Sciatic nerve (tissue), 2 donors: ENCODE measurements at regions not wholly inside any gene's neighbourhood (a gene's known extent, or its start where the extent isn't known, plus 50 kb on each side); places are given as distances from the start of the nearest gene placed in this dataset.

ENCODE experiments used
- ATAC-seq: fragments of 200-7000 bp; cut with Tn5 transposase; one replicate; pipeline ENCODE4 v1.9.1; 2020; ENCODE audit warnings: mild to moderate bottlenecking, moderate library complexity
- DNase-seq: peaks from one replicate; pipeline ENCODE4 v3.0.0-alpha.2; 2020; ENCODE audit warnings: low spot score
- intact Hi-C: fragments of 100-400 bp; cut with DNase I; formaldehyde crosslinking; loops from one replicate; pipeline ENCODE4 v1.14.2; 2022
- donor health status: DM: no; HTN: no; CAD: no.
- donor health status: DM: no; HTN: no; CAD: no.

DNA sequence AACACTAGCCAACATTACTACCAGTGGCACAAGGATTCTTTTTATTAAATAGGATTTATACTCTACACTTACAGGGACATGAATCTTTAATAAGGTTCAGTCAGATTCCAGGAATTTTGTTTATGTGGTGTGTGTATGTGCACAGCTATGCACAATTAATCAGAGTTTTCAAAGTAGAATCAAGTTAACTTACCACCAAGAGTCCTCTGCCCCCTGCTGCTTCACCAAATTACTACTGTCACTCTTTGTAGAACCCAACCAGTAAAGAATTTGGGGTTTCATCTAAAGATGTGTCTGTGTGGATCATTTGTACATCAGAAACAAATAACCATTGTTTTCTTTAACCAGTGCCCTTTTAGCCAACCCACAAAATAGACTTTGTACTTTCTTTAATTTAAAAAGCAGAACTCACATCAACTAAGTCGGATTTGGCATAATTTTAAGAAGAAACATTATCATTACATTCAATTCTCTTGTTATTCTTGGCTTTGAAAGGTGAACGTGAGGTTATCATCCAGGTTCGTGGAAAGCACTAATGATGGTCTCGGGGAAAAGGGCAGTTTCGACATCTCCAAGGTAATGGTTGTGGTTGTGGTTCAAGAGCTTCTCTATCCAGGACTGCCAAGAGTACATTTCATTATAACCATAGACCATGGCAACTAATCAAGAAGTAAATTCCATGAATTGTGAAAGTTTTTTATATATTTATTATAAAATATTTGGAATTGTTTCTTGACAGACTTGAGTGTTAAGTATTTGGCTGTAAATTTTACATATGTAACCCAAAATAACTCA, 514.3 kb upstream of the ID4 start:
- no peak for DNase-seq
- intact Hi-C loops = no loop called here

DNA sequence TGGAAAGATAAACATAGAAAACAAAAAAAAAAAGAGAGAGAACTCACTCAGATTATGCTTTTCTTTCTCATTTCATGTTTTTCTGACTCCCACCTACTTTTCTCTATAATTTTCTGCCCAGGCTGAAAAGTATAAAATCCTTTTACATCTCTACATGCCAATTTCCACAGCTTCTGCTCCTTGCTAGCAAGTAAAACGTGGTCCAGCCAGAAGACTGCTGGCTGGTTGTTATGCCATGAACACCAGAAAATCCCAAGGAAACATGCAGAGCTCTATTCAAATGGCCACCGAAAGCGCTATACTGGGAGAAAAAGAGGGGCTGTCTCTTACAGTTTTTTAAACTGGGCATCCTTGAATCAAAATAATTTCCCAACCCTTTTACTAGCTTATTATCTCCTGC, 512.8 kb upstream of the ID4 start:
- ATAC-seq = no peak
- intact Hi-C loops = no loop called here
- DNase-seq = no peak

More for the DNA sequence above, 514.3 kb upstream of the ID4 start:
- no peak for ATAC-seq

DNA sequence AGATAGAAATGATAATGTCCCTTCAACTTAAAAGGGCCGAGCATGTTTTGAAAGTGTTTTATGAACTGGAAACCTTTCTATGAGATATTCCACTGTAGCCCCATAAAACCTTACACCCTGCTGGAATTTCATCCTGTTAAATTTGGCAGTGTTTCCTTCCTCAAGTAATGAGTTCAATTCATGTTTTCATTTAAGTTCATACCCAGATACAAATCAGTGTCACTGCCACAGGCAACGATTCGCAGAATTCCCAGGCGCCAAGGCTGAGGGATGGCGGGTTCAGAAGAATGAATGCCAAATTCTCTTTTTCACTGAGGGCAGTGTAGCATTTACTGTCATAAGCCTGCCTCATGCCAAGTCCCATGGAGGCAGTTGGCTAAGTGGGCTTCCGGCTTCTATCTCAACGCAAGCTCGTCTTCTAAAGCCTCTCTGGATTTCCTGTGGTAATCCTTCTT, 511.8 kb upstream of the ID4 start:
- DNase-seq (peak; percentile 62), ATAC-seq (peak; percentile 67)

DNA sequence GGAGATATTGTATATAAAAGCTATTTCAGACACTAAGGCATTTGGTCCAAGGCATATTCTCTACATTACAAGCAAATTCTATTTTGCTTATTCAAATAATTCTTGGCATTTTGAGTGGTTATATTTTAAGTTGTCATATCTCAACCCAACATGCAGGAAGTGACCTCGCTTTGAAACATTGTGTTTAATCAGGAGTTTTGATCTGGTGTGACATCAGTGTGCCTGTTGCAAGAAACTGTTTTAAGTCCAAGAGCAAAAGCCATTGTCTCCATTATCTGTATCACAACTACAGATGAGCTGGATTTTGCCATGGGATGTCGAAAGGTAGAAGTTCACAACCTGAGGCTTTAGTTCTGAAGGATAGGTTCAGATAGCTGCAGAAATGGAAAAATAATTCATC, 509.9 kb upstream of the ID4 start:
- ATAC-seq = no peak
- DNase-seq = no peak
- intact Hi-C loops = no loop called here

More for the DNA sequence above, 511.8 kb upstream of the ID4 start:
- intact Hi-C loops = no loop called here

DNA sequence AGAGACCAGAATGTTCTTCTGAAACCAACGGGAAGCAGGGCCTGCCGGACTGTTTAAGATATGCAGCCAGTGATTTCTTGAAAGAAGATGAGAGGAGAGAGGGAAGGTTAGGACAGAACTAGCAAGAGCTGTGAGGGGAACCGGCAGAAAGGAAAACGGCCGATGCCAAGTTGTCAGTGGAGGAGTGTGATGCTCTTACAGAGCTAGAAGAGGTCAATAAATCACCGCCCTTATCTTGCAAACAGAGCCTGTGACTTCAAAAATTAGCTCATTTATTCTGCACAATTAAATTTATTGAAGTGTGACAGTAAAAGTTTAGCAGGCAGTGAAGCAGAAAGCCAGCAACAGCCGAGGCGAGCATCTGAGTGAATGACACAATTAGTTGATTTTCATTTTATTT, 509.5 kb upstream of the ID4 start:
- no peak for ATAC-seq
- intact Hi-C loops = no loop called here
- DNase-seq = no peak

DNA sequence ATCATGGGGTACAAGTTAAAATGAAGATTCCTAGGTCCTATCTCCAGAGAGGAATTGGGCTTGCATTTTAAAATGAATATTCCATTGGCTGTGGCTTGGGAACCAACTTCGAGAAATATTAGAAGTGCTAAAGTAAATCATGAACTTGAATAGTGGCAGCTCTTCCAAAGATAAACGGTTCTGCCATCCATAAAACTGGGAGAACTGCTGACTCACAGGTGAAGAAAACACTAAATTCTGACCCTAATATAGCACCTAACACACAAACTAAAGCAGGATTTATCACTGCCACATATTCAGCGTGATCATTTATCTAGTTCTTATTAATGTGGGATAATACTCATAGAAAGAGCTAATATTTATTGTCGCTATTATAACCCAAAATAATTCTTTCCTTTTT, 508.1 kb upstream of the ID4 start:
- intact Hi-C loops = no loop called here
- ATAC-seq (no peak), DNase-seq (no peak)

DNA sequence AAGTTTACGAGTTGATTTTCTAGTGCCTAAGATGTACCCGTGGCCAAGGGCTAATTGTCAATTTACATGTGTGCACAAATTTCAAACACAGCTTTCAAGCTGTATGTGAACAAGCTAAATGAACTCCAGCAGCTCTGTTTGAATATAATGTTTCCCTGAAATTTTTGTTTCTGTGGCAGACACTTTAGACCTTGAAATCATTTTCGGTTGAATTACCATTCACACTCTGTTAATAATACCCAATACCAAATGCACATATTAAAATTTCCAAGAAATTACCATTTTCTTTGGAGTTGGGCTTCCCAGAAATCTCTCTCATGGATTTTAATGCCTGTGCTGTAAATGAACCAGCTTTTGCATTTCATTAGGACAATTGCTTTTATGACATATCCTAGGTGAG, 506.1 kb upstream of the ID4 start:
- ATAC-seq = no peak
- intact Hi-C loops = no loop called here

DNA sequence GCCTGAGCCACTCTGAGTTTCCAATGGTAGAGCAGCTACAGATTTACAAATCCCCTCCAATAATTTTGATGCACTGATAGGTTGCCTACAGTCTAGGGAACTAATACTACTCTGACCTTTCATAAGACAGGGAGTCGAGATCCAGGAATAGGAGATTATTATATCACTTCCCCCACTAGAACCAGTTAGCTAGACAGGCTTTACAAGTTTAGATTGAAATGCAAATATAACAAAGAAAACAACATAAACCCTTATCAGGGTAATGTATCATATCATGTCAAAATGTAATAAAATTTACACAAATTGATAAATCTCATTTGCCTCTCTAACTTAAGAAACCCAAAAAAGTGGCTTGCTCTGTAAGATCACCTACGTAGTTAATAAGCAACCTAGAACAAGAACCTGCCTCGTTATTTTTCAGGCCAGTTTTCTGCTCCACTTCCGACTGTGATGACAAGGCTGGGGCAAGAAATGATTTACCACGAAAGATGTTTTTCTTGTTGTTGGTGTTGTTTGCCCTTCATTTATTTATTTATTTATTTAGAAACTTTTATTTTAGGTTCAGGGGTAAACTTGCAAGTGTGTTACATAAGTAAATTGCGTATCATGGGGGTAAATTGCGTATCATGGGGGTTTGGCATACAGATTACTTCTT, 504.2 kb upstream of the ID4 start:
- no peak for ATAC-seq
- DNase-seq = no peak
- intact Hi-C loops = no loop called here

More for the DNA sequence above, 506.1 kb upstream of the ID4 start:
- DNase-seq = no peak

DNA sequence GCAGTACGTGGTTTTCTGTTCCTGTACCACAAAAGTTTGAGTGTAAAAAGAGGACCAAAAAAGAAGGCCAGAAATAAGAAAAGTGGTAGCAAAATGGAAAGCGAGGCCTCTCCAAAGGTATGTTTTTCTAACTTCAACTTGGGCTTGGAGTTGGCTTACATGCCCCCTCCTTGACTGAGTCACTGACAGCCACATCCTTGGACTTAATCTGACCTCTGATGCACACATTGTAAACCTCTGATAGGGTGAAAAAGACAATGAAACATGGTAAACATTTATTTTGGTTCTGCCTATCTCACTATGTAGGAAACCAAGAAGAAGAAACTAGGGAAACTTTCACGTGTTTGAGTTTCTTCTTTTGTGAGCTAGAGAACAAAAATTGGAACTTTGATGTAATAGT, 503.2 kb upstream of the ID4 start:
- intact Hi-C loops = no loop called here
- DNase-seq = no peak
- ATAC-seq = no peak

DNA sequence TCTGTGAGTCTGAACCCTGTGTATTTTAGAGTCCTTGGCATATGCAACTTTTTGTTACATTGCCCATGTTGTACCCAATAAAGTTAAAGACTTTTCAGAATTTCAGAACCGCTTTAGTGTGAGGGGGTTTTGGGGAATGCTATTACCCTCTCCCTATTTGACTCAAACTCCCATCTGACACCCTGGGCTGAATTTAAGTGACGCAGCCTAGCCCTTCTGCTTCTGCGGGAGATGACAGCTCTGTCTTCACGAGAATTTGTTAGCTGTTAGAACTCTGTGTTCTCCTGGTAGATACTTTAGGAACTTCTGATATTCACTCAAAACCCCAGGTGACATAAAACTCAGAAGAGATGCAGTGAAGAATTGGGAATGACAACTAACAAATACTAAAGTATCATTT, 500.6 kb upstream of the ID4 start:
- no peak for ATAC-seq
- DNase-seq = no peak
- intact Hi-C loops = no loop called here

DNA sequence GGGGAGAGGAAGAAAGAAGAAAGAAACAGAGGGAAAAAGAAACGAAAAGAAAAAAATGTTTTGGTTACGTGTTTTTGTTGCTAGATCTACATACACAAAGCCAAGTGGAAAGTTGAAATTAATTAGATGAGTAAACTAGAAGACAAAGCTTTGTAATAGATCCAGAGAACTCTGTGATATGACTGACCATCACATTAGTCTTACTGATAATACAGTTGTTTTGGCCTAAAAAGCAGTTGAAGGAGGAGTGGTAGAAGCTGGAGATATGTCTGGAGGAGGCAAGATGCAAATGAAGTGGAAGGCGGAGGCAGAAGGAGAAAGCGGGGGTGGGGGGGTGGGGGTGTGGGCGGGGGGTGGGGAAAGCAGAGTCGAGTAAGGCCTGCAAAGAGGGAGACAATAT, 500.1 kb upstream of the ID4 start:
- ATAC-seq = no peak
- intact Hi-C loops = no loop called here
- no peak for DNase-seq

DNA sequence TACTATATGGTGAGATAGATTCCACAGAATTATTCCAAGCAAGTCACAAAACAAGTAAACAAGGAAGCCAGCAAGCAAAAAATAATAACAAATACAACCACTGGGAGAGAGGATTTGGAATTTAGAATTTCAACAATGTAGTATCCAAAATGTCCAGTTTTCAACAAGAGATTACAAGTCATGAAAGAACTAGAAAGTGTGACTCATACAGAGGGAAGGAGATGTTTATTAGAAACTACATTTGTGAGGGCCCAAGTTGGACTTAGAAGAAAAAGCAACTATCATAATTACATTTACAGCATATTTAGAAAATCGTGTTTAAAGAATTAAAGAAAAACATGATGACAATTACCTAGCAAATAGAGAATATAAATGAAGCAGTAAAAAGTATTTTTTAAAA, 494.6 kb upstream of the ID4 start:
- intact Hi-C loops = no loop called here
- no peak for DNase-seq
- ATAC-seq = no peak

DNA sequence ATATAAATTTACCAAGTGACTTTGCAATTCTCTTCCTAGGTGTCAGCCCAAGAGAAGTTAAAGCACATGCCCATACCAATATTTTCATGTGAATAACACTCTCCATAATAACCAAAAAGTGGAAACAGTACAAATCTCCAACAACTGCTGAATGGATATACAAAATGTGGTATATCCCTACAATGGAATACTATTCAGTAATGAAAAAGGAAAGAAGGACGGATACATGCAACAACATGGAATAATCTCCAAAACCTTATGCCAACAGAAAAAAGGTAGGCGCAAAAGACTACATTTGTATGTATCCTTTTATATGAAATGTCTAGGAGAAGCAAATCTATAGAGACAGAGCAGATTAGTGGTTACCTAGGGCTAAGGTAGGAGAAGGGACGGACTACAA, 487.7 kb upstream of the ID4 start:
- DNase-seq = no peak
- intact Hi-C loops = no loop called here
- ATAC-seq = no peak

DNA sequence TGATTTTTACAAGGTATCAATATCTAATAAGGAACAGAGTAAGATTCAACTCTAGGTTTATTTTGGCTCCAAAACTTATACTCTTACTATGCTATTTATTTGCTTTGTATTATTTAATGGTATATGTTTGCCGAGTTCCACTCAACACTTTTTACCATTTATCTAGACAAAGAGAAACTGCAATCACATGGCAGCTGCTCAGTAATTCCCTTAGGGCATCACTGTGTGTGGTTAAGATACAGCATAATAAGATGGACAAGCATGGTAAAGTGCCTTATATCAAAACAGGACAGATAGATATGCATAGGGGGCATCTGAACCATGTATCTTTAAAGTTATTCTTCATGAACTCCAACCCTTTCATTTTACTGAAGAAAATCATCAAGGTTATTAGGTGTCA, 483.0 kb upstream of the ID4 start:
- intact Hi-C loops = no loop called here
- ATAC-seq = no peak
- no peak for DNase-seq

DNA sequence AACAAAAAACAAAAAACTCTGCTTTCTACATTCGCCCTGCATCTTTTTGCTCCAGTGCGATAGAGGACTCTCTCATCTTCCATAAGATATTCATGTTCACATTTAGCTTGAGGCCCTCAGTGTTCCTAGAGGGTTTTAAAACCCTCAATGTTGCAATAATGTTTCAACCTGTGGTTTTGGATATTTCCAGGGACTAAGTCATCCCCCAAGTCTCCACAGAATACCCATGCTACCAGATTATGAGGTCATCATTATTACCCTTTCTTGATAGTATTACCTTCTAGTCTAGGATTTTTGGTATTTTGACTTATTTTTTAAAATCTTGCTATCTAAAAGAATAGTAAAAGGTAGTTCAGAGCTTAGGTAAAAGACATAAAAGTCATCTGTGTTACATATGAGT, 480.5 kb upstream of the ID4 start:
- no peak for ATAC-seq
- intact Hi-C loops = no loop called here
- DNase-seq = no peak

DNA sequence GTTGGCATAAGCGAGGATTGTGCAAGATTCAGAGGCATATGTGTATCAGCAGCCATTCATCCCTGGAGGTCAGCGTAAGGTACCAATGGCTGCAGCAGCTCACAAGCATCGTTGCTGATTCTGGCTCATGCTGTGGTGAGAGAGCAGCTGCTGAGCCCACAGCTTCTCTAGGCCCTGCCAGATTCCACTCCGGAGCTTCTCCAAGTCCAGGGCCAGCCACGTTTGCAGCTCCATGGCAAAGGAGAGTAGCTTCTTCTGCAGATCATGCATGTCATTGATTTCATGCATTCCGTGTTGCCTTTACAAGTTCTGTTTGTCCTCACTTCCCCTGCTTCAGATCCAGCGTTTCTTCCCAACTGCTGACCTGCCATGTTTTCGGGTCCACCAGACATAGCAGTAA, 474.8 kb upstream of the ID4 start:
- intact Hi-C loops = no loop called here
- ATAC-seq (no peak), DNase-seq (no peak)

DNA sequence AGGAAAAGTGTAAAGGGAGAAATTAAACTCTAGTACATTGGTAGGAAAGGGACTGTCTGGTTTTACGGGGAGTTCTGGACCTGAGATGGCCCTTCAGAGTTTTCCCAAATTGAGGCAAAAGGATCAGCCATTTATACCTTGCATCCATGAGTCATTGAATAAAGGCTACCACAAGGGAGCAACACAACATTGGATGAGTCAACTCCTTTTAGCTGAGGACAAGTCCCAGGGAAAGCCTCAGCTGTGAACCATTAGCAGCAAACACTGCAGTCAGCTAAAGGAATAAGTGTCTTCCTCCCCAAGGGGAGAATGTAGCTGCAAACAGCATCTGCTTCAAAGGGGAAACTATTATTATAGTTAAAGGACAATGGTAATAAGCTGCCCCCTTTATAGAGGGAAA, 468.7 kb upstream of the ID4 start:
- no peak for ATAC-seq
- no peak for DNase-seq
- intact Hi-C loops = no loop called here

DNA sequence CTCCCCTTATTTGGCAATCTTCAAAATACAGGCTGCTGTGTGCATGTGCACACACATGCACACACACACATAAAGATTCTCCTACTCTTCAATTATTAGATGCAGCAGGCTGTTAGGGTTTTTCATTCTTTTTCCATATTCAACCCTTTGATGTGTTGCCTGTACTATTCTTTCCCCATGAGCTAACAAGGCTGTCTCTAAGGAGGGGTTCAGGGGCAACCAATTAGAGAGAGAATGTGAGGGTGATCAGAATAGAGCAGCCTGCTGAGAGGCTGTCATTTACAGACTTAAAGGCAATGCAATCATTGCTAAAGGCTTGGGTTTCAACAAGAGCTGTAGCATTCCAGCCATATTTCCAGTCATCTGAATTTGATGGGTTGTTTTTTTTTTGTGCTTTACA, 467.4 kb upstream of the ID4 start:
- DNase-seq (no peak), ATAC-seq (no peak)

DNA sequence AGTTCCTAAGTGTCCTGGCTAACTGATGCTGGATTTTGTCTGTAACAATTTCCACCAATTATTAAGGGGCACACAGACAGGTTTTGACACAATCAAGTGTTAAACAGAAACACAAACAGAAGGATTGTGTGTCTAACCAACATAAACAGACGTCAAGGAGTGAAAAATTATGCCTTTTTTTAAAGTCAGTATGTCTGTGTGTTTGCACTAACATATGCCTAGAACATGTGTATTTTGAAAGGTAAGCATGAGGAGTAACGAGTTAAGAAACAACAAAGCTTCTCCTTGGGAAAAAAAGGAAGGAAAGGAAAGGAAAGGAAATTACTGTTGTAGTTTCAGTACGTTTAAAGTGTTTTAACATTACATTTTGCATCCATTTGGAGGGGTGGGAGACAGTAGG, 466.3 kb upstream of the ID4 start:
- DNase-seq (no peak), ATAC-seq (no peak)
- intact Hi-C loops = no loop called here

More for the DNA sequence above, 467.4 kb upstream of the ID4 start:
- intact Hi-C loops = no loop called here

DNA sequence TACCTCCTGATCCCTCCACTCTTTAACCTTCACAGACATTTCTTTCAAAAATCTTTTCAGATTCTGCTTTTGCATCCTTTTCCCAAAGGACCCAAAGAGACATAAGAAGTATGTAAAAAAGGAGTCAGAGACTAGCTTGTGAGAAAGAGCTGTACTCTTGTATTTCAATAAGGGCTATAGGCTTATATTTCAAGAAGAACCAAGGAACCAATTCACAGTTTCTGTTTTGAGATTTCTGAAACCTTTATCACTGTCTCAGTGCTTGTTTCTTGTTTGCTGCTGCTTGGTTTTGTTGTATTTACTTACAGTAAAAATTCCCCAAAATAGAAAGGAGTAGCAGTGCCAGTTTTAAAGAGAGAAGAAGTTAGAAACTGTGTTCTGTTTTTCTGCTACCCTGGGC, 461.6 kb upstream of the ID4 start:
- intact Hi-C loops = no loop called here
- ATAC-seq = no peak
- DNase-seq = no peak

DNA sequence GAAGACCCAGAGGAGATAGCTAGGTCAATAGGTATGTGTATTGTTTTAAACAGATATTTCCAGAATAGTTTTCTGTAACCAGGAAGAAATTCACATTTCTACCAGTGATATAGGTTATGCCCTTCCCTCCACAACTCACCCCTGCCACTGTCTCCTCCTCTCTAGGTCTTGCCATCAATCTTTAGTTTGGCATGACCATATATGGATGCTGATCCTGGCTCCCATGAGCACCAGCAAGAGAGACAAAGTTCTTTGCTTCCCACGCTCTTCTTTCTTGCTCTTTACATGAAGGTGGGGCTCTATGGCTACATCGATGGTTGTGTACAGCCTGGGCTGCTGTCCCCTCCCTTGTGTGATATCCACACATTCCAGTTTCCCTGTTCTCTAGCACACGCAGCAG, 459.4 kb upstream of the ID4 start:
- intact Hi-C loops = no loop called here
- DNase-seq (no peak), ATAC-seq (no peak)
